ENCODE measurements at regions not wholly inside any gene's neighbourhood (a gene's known extent, or its start where the extent isn't known, plus 50 kb on each side); places are given as distances from the start of the nearest gene placed in this dataset.
"Not testable (repeated sequence)": the region's sequence is repeated elsewhere in the genome, so short reads cannot be mapped to it uniquely, and the experiment has no call there.

GRCh38 chr4:138627096-138627495 lies 384.9 kb upstream of the SLC7A11 start:
- Histone ChIP-seq H3K4me1 (ENCODE audit: low read length) (no peaks in the 10 kb centered on the region), H3K79me2 (ENCODE audit: low read length) (no peaks in the 10 kb centered on the region), H3K9me2 (replicated peaks; ENCODE audit: insufficient read depth, low read length) (no peaks in the 10 kb centered on the region), H3K36me3 (replicated peaks; ENCODE audit: insufficient read depth, low read length) (no peaks in the 10 kb centered on the region), H4K20me1 (ENCODE audit: insufficient read depth, low read length) (no peaks in the 10 kb centered on the region), H3K9ac (ENCODE audit: low read length) (no peak overlapping the region), H3K27ac (ENCODE audit: low read length) (no peak overlapping the region), H2AFZ (ENCODE audit: low read length) (no peak overlapping the region), H3K9me3 (replicated peaks; ENCODE audit: insufficient read depth, low read length) (no peaks in the 10 kb centered on the region), H3K4me3 (ENCODE audit: low read length) (no peak overlapping the region), H3F3A (ENCODE audit: insufficient read depth, low read length) (no peaks in the 10 kb centered on the region), H3K4me2 (ENCODE audit: low read depth, low read length) (no peak overlapping the region), H3K27me3 (replicated peaks; ENCODE audit: insufficient read depth, low read length) (no peaks in the 10 kb centered on the region)
- TF ChIP-seq EZH2 (optimal IDR thresholded peaks at IDR 0.05; ENCODE audit: low read depth, low read length), result no peak
- no peak for TF ChIP-seq EZH2phosphoT487 (IDR thresholded peaks at IDR 0.05; ENCODE audit: low read length)
- no peak for TF ChIP-seq CTCF (IDR thresholded peaks at IDR 0.05; ENCODE audit: low read length)
- DNase-seq, result no peak

- H3K79me2 ChIP-seq (ENCODE audit: low read length); H3K9ac ChIP-seq (ENCODE audit: low read length); H3K4me3 ChIP-seq (ENCODE audit: low read length); H3K27me3 ChIP-seq (replicated peaks; ENCODE audit: insufficient read depth, low read length); H4K20me1 ChIP-seq (ENCODE audit: insufficient read depth, low read length); H3K9me3 ChIP-seq (replicated peaks; ENCODE audit: insufficient read depth, low read length); H3K4me2 ChIP-seq (ENCODE audit: low read depth, low read length); H3K27ac ChIP-seq (ENCODE audit: low read length); H3K4me1 ChIP-seq (ENCODE audit: low read length); DNase-seq; H3K36me3 ChIP-seq (replicated peaks; ENCODE audit: insufficient read depth, low read length); H3F3A ChIP-seq (ENCODE audit: insufficient read depth, low read length); H2AFZ ChIP-seq (ENCODE audit: low read length); H3K9me2 ChIP-seq (replicated peaks; ENCODE audit: insufficient read depth, low read length): not testable (repeated sequence)
These were observed 380.2 kb upstream of the SLC7A11 start for GRCh38 chr4:138622362-138622761.

- Histone ChIP-seq H3K9me2 (replicated peaks; ENCODE audit: insufficient read depth, low read length) (no peaks in the 10 kb centered on the region), H4K20me1 (ENCODE audit: insufficient read depth, low read length) (no peaks in the 10 kb centered on the region), H3K27ac (ENCODE audit: low read length) (no peak overlapping the region), H3K27me3 (replicated peaks; ENCODE audit: insufficient read depth, low read length) (no peaks in the 10 kb centered on the region), H3F3A (ENCODE audit: insufficient read depth, low read length) (no peaks in the 10 kb centered on the region), H3K79me2 (ENCODE audit: low read length) (no peaks in the 10 kb centered on the region), H3K4me3 (ENCODE audit: low read length) (no peak overlapping the region), H3K9me3 (replicated peaks; ENCODE audit: insufficient read depth, low read length) (no peaks in the 10 kb centered on the region), H3K36me3 (replicated peaks; ENCODE audit: insufficient read depth, low read length) (no peaks in the 10 kb centered on the region), H3K9ac (ENCODE audit: low read length) (no peak overlapping the region), H2AFZ (ENCODE audit: low read length) (no peak overlapping the region), H3K4me2 (ENCODE audit: low read depth, low read length) (no peak overlapping the region), H3K4me1 (ENCODE audit: low read length) (no peaks in the 10 kb centered on the region)
- TF ChIP-seq EZH2phosphoT487 (IDR thresholded peaks at IDR 0.05; ENCODE audit: low read length) (no peak), CTCF (IDR thresholded peaks at IDR 0.05; ENCODE audit: low read length) (no peak), EZH2 (optimal IDR thresholded peaks at IDR 0.05; ENCODE audit: low read depth, low read length) (no peak)
- no peak for DNase-seq
These were observed 374.6 kb upstream of the SLC7A11 start for GRCh38 chr4:138616775-138617174.

GRCh38 chr4:138614398-138615142 lies 372.4 kb upstream of the SLC7A11 start:
- no peak overlapping the region for H2AFZ ChIP-seq (ENCODE audit: low read length)

More at GRCh38 chr4:138614398-138615142, 372.4 kb upstream of the SLC7A11 start:
- no peak for TF ChIP-seq CTCF (IDR thresholded peaks at IDR 0.05; ENCODE audit: low read length)
- TF ChIP-seq EZH2phosphoT487 (IDR thresholded peaks at IDR 0.05; ENCODE audit: low read length), result no peak
- TF ChIP-seq EZH2 (optimal IDR thresholded peaks at IDR 0.05; ENCODE audit: low read depth, low read length), result no peak
- Histone ChIP-seq H4K20me1 (ENCODE audit: insufficient read depth, low read length) (no peaks in the 10 kb centered on the region), H3K4me2 (ENCODE audit: low read depth, low read length) (no peak overlapping the region), H3K4me1 (ENCODE audit: low read length) (peaks cover 7% of the 10 kb centered on the region), H3K36me3 (replicated peaks; ENCODE audit: insufficient read depth, low read length) (no peaks in the 10 kb centered on the region), H3K79me2 (ENCODE audit: low read length) (no peaks in the 10 kb centered on the region), H3K9me3 (replicated peaks; ENCODE audit: insufficient read depth, low read length) (no peaks in the 10 kb centered on the region), H3K4me3 (ENCODE audit: low read length) (no peak overlapping the region), H3F3A (ENCODE audit: insufficient read depth, low read length) (no peaks in the 10 kb centered on the region), H3K27ac (ENCODE audit: low read length) (no peak overlapping the region), H3K9me2 (replicated peaks; ENCODE audit: insufficient read depth, low read length) (no peaks in the 10 kb centered on the region), H3K9ac (ENCODE audit: low read length) (no peak overlapping the region), H3K27me3 (replicated peaks; ENCODE audit: insufficient read depth, low read length) (no peaks in the 10 kb centered on the region)
- DNase-seq, result no peak
